ENCODE measurements at regions not wholly inside any gene's neighbourhood (a gene's known extent, or its start where the extent isn't known, plus 50 kb on each side); places are given as distances from the start of the nearest gene placed in this dataset.
"Not testable (repeated sequence)": the region's sequence is repeated elsewhere in the genome, so short reads cannot be mapped to it uniquely, and the experiment has no call there.

DNA sequence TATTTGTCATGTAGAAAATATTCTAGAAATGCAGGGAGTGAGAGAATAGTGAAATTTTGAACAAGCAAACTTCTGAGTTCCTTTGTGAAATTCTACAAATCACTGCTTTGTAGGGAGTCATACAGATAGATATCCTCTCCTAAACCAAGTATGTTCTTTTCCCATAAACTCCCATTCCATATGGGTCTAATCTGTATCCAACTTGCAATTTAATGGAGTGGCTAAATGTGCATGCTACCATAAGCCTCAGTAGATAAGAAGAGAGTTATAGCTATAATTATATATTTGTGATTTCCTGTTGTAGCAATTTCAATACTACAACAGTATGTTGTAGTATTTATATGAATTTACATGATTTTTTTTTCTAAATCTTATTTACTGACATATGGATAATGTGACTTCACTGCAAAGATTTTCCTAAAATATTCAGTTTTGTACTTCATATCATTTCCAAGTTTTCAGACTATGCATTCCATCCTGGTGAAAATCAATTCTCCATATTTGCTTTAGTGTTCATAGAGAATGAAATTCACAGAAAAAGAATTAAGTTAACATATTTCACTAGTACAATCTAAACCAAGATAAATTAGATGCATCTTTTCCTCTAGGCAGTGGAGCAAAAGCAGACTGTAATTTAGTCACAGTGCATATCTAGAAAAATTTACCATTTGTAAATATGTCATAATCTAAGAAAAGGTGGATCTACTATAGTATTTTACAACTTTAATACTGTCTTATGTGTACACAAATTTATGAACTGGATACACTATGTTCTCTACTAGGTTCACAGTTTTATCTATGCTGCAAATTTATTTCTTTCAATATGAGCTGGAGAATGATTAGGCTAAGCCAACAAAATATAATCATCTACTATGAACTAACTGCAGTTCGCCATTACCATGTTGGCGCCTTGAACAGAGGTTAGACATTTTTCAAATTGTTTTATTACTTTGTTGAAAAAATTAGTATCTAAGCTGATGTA is 372.9 kb upstream of the NDST3 start:
- H3K36me3 Mint-ChIP-seq (ENCODE audit: low read depth), result no peaks in the 10 kb centered on the region
- no peaks in the 10 kb centered on the region for H3K4me1 Mint-ChIP-seq (ENCODE audit: low read depth)

DNA sequence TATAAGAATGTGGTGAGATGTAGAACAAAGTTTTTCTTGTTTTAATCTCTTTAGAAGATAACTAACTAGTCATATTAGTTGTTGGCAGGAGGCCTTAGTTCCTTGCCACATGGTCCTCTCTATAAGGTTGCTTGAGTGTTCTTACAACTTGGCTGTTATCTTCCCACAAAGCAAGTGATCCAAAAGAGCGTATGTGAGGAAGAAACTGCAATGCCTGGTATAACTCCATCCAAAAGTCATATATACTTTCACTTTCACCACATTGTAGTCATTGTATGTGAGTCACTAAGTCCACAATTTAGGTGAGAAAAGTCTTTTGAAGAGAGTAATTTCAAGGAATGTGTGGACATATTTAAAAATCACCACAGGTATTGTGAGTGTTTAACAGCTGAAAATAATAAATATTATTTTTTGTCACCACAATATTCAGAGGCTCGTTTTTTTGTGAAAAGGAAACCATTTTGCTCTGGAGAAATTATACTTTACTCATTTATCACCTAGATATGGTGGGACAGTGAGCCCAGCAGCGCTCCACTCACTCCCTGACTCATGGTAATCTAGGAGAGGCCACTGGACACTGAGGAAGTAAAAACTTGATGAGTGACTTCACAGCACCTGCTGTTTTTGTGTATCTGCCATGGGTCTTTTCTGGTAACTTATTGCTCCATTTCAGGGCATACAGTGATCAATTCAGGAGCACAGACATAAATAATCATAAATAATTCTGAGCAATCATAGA is 369.4 kb upstream of the NDST3 start:
- Mint-ChIP-seq H3K4me1 (ENCODE audit: low read depth) (no peaks in the 10 kb centered on the region), H3K9me3 (no peaks in the 10 kb centered on the region), H3K36me3 (ENCODE audit: low read depth) (no peaks in the 10 kb centered on the region), H3K4me3 (no peak overlapping the region), H3K27me3 (no peaks in the 10 kb centered on the region), H3K27ac (no peak overlapping the region)
- intact Hi-C loops (cut with micrococcal nuclease), result no loop called here

More for the DNA sequence above, 372.9 kb upstream of the NDST3 start:
- Mint-ChIP-seq H3K9me3 (peaks cover 18% of the 10 kb centered on the region), H3K27me3 (no peaks in the 10 kb centered on the region), H3K4me3 (no peak overlapping the region), H3K27ac (no peak overlapping the region)
- intact Hi-C loops (cut with micrococcal nuclease), result no loop called here

DNA sequence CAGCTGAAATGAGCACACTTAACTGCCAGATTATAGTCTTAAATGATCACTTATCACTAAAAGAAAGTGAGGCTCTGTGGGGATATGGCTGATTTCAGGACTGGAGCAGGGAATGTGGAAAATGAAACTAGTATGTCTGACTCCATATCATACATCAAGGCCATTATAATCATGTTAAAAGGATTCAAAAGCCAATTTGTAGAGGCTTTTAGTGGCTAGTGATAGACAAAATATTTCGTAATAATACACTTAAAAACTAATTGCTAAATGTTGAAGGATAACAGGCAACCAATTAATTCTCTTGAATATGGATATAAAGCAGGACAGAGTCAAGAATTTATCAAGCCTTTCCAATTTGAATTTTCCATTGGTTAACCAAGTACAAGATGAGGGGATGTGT is 358.1 kb upstream of the NDST3 start:
- Mint-ChIP-seq H3K4me3 (no peak overlapping the region), H3K27ac (no peak overlapping the region), H3K4me1 (ENCODE audit: low read depth) (no peaks in the 10 kb centered on the region), H3K9me3 (peaks cover 6% of the 10 kb centered on the region), H3K27me3 (no peaks in the 10 kb centered on the region), H3K36me3 (ENCODE audit: low read depth) (no peaks in the 10 kb centered on the region)
- intact Hi-C loops (cut with micrococcal nuclease), result no loop called here

DNA sequence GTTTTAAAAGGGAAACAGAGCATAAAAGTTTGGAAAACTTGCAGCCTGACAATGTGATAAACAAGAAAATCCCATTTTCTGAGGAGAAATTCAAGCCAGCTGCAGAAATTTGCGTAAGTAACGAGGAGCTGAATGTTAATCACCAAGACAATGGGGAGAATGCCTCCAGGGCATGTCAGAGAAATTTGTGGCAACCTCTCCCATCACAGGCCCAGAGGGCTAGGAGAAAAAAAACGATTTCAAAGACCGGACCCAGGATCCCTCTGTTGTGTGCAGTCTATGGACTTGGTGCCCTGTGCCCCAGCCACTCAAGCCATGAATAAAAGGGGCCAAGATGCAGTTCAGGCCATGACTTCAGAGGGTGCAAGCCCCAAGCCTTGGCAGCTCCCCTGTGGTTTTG is 355.4 kb upstream of the NDST3 start:
- Mint-ChIP-seq H3K36me3 (ENCODE audit: low read depth) (no peaks in the 10 kb centered on the region), H3K4me3 (no peak overlapping the region), H3K27ac (no peak overlapping the region), H3K4me1 (ENCODE audit: low read depth) (no peaks in the 10 kb centered on the region), H3K27me3 (no peaks in the 10 kb centered on the region), H3K9me3 (peaks cover 6% of the 10 kb centered on the region)
- intact Hi-C loops (cut with micrococcal nuclease), result no loop called here

DNA sequence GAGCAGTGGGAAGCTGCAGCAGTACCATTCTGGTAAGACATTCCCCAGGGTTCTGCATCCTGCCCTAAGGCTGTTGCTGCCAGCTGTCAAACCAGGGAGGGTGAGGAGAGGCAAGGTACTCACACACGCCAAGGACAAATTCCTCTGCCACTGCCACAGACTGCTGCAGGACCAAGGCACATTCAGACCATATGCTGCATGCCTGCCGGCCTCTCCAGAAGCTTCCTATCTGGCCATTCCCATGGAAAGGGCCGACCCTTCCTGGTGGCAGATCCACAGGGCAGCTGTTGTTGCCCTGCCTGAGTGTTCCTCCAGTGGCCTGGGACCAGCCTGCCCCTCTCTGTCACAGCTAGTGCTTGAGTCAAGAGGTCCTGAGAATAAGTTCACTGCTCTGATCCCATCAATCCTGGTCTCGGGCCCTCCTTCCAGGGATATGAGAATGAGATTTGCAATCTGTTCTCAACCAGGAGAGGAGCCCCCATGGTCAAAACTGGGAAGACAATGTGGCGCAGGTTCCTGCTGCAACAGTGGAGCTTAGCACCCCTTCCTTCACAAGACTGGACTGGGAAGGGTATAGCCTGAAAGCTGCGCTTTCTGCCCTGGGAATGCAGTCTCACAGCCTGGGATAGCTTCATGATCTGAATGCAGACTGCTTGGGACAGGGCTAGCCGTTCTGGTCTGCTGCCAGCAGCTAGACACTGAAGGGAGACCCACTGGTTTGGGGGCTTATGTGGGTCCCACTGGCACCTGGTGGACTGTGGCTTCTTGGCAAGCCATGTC is 342.5 kb upstream of the NDST3 start:
- no peaks in the 10 kb centered on the region for H3K36me3 Mint-ChIP-seq (ENCODE audit: low read depth)
- no peak overlapping the region for H3K4me3 Mint-ChIP-seq
- no peaks in the 10 kb centered on the region for H3K9me3 Mint-ChIP-seq
- intact Hi-C loops (cut with micrococcal nuclease), result no loop called here
- no peak overlapping the region for H3K27ac Mint-ChIP-seq
- no peaks in the 10 kb centered on the region for H3K27me3 Mint-ChIP-seq
- no peaks in the 10 kb centered on the region for H3K4me1 Mint-ChIP-seq (ENCODE audit: low read depth)

DNA sequence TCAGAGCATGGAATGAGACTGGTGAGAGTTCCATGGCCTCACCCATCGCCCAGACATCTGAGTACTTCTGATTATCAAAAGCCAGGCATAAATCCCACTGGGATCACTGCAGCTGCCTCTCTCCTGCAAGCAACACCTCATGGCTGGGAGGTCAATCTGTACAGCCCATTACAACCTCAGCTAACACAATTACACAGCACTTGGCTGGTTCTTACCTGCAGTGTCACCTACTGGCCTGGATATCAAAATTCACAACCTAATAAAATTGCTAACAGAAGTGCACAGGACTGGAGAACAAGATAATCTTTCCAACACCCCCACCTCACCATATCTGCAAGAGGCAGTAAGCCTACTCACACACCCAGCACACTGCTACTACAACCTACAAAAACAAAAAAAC is 341.7 kb upstream of the NDST3 start:
- H3K4me1 Mint-ChIP-seq (ENCODE audit: low read depth), result no peaks in the 10 kb centered on the region
- H3K36me3 Mint-ChIP-seq (ENCODE audit: low read depth), result no peaks in the 10 kb centered on the region

DNA sequence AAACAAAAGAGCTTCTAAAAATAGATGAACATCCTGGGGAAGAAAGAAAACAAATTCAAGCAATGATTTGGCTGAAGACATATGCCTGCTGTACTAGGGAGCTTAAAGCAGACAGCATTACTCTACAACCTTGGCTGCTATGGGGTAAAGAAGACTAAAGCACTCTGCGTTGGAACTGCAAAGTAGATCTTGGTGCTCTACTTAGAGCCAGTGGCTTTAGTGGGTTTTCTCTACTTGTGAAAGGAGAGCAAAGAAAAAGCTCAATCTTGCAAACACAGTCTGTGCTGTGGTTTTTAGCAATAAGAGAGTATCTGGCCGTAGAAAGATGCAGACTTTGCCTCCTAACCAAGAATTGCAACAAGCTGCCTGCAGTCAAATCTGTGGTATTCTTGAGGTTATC is 334.7 kb upstream of the NDST3 start:
- Mint-ChIP-seq H3K9me3 (no peaks in the 10 kb centered on the region), H3K4me3 (no peak overlapping the region), H3K4me1 (ENCODE audit: low read depth) (no peaks in the 10 kb centered on the region), H3K27me3 (no peaks in the 10 kb centered on the region), H3K36me3 (ENCODE audit: low read depth) (no peaks in the 10 kb centered on the region), H3K27ac (no peak overlapping the region)
- intact Hi-C loops (cut with micrococcal nuclease), result no loop called here

More for the DNA sequence above, 341.7 kb upstream of the NDST3 start:
- H3K27me3 Mint-ChIP-seq, result no peaks in the 10 kb centered on the region
- intact Hi-C loops (cut with micrococcal nuclease), result no loop called here
- H3K27ac Mint-ChIP-seq, result no peak overlapping the region
- H3K9me3 Mint-ChIP-seq, result no peaks in the 10 kb centered on the region
- H3K4me3 Mint-ChIP-seq, result no peak overlapping the region

DNA sequence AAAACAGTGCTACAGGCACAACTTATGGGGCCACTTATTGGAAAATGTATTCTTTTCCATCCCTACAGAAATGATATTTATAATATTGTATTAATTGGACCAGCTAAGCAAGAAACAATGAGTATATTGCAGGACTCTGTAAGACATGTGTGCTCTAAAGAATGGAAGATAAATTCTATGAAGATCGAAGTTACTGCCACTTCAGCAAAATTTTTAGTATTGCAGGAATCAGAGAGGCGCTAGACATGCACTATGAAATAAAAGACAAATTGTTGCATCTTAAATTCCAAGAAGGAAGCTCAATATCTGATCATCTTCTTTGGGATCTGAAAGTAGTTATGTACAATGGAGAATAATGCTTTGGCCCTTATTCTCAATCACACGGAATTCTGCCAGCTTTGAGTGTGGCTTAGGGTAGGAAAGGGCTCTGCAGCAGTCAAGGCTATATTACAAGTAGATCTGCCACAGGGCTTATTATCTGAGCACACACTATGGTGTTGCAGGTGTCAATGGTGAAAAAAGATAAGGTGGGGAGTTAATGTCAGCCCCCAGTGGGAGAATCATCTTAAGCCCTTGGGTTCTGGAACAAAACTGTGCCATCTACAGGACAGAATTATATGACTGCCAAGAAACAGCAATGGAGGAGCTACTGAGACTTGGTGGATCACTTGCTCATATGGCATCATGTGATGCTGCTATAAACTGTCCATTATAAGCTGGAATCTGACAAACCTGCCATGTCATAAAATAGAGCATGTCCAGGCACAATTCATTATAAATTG is 334.0 kb upstream of the NDST3 start:
- no peaks in the 10 kb centered on the region for H3K9me3 Mint-ChIP-seq
- H3K4me1 Mint-ChIP-seq (ENCODE audit: low read depth), result no peaks in the 10 kb centered on the region
- H3K27me3 Mint-ChIP-seq, result no peaks in the 10 kb centered on the region
- intact Hi-C loops (cut with micrococcal nuclease), result no loop called here
- H3K27ac Mint-ChIP-seq, result no peak overlapping the region
- H3K4me3 Mint-ChIP-seq, result no peak overlapping the region
- no peaks in the 10 kb centered on the region for H3K36me3 Mint-ChIP-seq (ENCODE audit: low read depth)

DNA sequence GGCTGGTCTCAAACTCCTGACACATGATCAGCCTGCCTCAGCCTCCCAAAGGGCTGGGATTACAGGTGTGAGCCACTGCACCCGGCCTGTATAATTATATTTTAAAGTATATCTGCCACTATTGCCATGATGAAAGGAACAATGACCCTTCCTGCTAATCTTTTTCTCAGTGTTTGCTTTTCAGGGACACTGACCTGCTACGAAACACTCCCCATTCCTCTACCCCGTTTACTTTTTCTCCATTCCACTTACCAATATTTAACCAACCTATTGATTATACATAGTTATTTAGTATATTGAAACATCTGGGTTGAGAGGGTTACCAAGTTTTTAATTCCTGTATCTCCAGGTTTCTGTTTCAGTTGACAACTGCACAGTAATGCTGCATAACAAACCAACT is 331.9 kb upstream of the NDST3 start:
- Mint-ChIP-seq H3K27ac (no peak overlapping the region), H3K9me3 (peaks cover 8% of the 10 kb centered on the region), H3K4me3 (no peak overlapping the region), H3K36me3 (ENCODE audit: low read depth) (no peaks in the 10 kb centered on the region), H3K4me1 (ENCODE audit: low read depth) (no peaks in the 10 kb centered on the region), H3K27me3 (no peaks in the 10 kb centered on the region)
- intact Hi-C loops (cut with micrococcal nuclease), result no loop called here

DNA sequence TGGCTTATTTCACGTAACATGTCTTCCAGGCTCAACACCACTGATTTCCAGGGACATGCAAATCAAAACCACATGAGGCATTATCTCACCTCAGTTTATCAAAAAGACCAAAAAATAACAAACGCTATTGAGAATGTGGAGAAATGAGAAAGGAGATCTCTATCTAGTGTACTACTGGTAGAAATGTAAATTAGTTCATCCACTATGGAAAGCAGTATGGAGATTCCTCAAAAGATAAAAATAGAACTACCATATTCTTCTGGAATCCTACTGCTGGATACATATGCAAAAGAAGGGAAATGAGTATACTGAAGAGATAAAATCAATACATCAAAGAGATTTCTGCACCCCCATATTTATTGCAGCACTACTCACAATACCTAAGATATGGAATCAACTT is 329.6 kb upstream of the NDST3 start:
- Mint-ChIP-seq H3K27me3 (no peaks in the 10 kb centered on the region), H3K36me3 (ENCODE audit: low read depth) (no peaks in the 10 kb centered on the region), H3K27ac (no peak overlapping the region), H3K4me1 (ENCODE audit: low read depth) (no peaks in the 10 kb centered on the region), H3K9me3 (peaks cover 28% of the 10 kb centered on the region), H3K4me3 (no peak overlapping the region)
- intact Hi-C loops (cut with micrococcal nuclease), result no loop called here

DNA sequence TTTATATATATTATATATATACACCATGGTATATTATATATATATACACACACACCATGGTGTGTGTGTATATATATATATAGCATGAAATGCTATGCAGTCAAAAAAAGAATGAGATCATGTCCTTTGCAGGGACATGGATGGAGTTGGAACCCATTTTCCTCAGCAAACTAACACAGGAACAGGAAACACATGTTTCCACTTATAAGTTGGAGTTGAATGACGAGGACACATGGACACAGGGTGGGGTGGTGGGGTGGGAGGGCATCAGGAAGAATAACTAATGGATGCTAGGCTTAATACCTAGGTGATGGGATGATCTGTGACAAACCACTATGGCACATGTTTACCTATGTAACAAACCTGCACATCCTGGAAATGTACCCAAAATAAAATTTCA is 293.6 kb upstream of the NDST3 start:
- no peaks in the 10 kb centered on the region for H3K9me3 Mint-ChIP-seq

DNA sequence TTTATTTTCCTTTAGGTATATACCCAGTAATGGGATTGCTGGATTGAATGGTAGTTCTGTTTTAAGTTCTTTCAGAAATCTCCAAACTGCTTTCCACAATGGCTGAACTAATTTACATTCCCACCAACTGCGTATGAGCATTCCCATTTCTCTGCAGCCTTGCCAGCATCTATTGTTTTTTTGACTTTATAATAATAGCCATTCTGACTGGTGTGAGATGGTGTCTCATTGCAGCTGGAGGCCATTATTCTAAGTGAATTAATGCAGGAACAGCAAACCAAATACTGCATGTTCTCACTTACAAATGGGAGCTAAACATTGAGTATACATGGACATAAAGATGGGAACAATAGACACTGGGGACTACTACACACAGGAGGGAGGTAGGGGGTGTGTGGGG is 288.9 kb upstream of the NDST3 start:
- H3K36me3 Mint-ChIP-seq (ENCODE audit: low read depth); H3K4me1 Mint-ChIP-seq (ENCODE audit: low read depth); H3K4me3 Mint-ChIP-seq; intact Hi-C loops (cut with micrococcal nuclease); H3K27me3 Mint-ChIP-seq; H3K27ac Mint-ChIP-seq; H3K9me3 Mint-ChIP-seq: not testable (repeated sequence)

More for the DNA sequence above, 293.6 kb upstream of the NDST3 start:
- Mint-ChIP-seq H3K4me1 (ENCODE audit: low read depth) (no peaks in the 10 kb centered on the region), H3K36me3 (ENCODE audit: low read depth) (no peaks in the 10 kb centered on the region), H3K4me3 (no peak overlapping the region), H3K27me3 (no peaks in the 10 kb centered on the region), H3K27ac (no peak overlapping the region)
- intact Hi-C loops (cut with micrococcal nuclease), result no loop called here

DNA sequence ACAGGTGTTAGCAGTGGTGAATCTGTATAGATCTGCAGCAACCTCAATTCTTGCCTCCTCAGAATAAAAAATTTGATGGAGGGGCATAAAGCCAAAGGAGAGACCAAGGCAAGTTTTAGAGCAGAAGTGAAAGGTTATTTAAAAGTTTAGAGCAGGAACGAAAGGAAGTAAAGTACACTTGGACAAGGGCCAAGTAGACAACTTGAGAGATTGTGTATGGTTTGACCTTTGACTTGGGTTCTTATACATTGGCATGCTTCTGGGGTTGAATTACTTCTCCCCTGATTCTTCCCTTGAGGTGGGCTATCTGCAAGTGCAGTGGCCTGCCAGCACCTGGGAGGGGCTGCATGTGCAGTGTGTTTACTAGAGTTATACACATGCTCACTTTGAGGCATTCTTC is 278.8 kb upstream of the NDST3 start:
- peaks cover 29% of the 10 kb centered on the region for H3K9me3 Mint-ChIP-seq
- no peaks in the 10 kb centered on the region for H3K36me3 Mint-ChIP-seq (ENCODE audit: low read depth)
- no peak overlapping the region for H3K27ac Mint-ChIP-seq
- intact Hi-C loops (cut with micrococcal nuclease), result no loop called here
- H3K27me3 Mint-ChIP-seq, result no peaks in the 10 kb centered on the region
- no peak overlapping the region for H3K4me3 Mint-ChIP-seq
- H3K4me1 Mint-ChIP-seq (ENCODE audit: low read depth), result no peaks in the 10 kb centered on the region

All from dendritic cell treated with granulocyte-macrophage colony-stimulating factor and Interleukin-4, amounts not matched to agents 40 ng/mL and 50 ng/mL, for 4 days (primary cell).